ENCODE measurements at regions not wholly inside any gene's neighbourhood (a gene's known extent, or its start where the extent isn't known, plus 50 kb on each side); places are given as distances from the start of the nearest gene placed in this dataset.

- TF ChIP-seq CTCF (IDR thresholded peaks at IDR 0.05) (no peak), POLR2A (IDR thresholded peaks at IDR 0.05) (no peak)
These were observed 102.1 kb upstream of the TSC22D1 start for GRCh38 chr13:44678197-44678596.
